ENCODE measurements at regions not wholly inside any gene's neighbourhood (a gene's known extent, or its start where the extent isn't known, plus 50 kb on each side); places are given as distances from the start of the nearest gene placed in this dataset.

DNA sequence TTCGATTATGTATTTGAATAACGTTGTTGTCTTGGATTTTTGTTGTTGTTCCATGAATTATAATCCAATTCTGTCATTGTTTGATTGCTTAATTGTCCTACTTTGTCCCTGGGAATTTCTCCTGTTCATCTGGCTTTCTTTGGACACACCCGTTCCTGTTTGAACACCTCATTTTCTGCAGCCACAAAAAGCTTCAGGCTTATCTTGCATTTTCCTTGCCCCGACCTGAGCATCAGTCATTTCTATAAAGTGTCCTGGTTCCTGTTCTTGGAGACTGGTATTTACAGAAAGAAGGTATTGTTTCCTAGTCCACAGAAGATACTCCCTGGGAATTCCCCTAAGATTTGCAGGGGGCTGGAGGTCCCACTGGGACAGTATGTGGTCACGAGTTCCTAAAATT lies 731.8 kb upstream of the ARGLU1 start:
- H3K4me1 ChIP-seq, result no peaks in the 10 kb centered on the region
- intact Hi-C loops (cut with DNase I), result no loop called here
- H3K36me3 ChIP-seq, result no peaks in the 10 kb centered on the region
- TF ChIP-seq POLR2A (IDR thresholded peaks at IDR 0.05), result no peak
- TF ChIP-seq, protein P1, sequence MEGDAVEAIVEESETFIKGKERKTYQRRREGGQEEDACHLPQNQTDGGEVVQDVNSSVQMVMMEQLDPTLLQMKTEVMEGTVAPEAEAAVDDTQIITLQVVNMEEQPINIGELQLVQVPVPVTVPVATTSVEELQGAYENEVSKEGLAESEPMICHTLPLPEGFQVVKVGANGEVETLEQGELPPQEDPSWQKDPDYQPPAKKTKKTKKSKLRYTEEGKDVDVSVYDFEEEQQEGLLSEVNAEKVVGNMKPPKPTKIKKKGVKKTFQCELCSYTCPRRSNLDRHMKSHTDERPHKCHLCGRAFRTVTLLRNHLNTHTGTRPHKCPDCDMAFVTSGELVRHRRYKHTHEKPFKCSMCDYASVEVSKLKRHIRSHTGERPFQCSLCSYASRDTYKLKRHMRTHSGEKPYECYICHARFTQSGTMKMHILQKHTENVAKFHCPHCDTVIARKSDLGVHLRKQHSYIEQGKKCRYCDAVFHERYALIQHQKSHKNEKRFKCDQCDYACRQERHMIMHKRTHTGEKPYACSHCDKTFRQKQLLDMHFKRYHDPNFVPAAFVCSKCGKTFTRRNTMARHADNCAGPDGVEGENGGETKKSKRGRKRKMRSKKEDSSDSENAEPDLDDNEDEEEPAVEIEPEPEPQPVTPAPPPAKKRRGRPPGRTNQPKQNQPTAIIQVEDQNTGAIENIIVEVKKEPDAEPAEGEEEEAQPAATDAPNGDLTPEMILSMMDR (IDR thresholded peaks at IDR 0.05), result no peak
- H3K27ac ChIP-seq, result no peak overlapping the region
- no peaks in the 10 kb centered on the region for H3K27me3 ChIP-seq
- ATAC-seq (no peak), DNase-seq (no peak)
- H3K4me3 ChIP-seq, result no peak overlapping the region
- peaks cover 0 to 7% (median 0%) of the 10 kb centered on the region in 12 donors for H3K9me3 ChIP-seq
- WGBS, 4 donors, result 43 to 57% (median 52%) methylated on average over 5 of the region's 5 CpGs

DNA sequence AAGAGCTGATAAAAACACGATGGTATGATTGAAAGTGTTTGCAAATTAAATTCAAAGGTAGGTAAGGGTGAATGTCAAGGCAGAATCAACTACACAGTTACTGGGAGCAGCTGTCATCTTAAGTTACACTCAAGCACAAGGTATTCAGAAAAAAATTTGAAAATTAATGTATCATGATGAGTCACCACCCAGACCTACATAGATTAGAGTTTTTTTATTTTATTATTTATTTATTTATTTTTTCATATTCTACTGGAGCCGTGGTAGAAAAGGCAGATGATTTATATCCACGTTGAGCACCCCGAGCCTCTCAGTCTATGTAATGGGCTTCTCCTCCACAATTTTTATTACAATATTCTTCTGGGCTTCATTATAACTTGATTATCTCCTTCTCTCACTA lies 728.9 kb upstream of the ARGLU1 start:
- intact Hi-C loops (cut with DNase I), result no loop called here
- DNase-seq (no peak), ATAC-seq (no peak)
- Histone ChIP-seq H3K4me1 (no peaks in the 10 kb centered on the region), H3K9me3 (peaks cover 0 to 7% (median 0%) of the 10 kb centered on the region in 12 donors), H3K36me3 (no peaks in the 10 kb centered on the region), H3K27ac (no peak overlapping the region), H3K27me3 (no peaks in the 10 kb centered on the region), H3K4me3 (no peak overlapping the region)
- TF ChIP-seq, protein P1 (IDR thresholded peaks at IDR 0.05), result no peak
- no peak for TF ChIP-seq POLR2A (IDR thresholded peaks at IDR 0.05)
- 77 to 87% (median 82%) methylated on average over 4 of the region's 4 CpGs for WGBS, 4 donors

DNA sequence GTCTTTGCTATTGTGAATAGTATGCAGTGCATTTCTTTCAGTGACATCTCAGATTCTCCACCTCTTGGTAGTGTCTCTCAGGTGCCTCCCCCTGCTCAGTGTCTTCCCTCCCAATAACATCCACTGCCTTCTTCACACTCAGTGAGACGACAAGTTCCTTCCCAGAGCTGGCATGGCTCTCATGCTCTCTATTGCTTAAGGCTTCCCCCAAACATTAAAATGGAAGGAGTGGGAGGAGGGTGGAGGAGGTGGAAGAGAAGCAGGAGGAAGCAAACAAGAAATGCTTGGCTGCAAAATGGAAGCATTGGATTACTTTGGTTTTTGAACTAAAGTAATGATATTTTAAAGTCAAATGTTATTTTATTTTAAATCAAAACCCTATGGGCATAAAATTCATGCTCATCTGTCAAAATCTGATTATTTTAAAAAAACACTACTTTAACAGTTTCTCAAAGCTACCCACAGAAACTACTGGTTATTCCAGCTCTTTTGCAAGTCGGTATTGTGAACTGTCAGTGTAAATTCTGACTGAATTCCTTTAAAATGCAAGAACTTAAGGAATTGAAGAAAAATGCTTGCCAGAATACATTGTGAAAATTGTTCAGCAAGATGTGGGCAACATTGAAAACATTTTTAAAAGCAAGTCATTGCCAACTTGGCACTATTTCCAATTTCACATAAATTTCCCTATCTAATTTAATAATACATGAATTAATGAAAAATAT lies 727.6 kb upstream of the ARGLU1 start:
- no peak for ATAC-seq
- Histone ChIP-seq H3K4me1 (no peaks in the 10 kb centered on the region), H3K4me3 (no peak overlapping the region), H3K27ac (no peak overlapping the region), H3K27me3 (no peaks in the 10 kb centered on the region), H3K36me3 (no peaks in the 10 kb centered on the region), H3K9me3 (peaks cover 0 to 7% (median 0%) of the 10 kb centered on the region in 12 donors)
- intact Hi-C loops (cut with DNase I), result no loop called here
- no peak for DNase-seq
- WGBS, 4 donors, result 86 to 91% (median 88%) methylated on average over 2 of the region's 2 CpGs
- TF ChIP-seq, protein P1 (IDR thresholded peaks at IDR 0.05), result no peak
- TF ChIP-seq POLR2A (IDR thresholded peaks at IDR 0.05), result no peak

DNA sequence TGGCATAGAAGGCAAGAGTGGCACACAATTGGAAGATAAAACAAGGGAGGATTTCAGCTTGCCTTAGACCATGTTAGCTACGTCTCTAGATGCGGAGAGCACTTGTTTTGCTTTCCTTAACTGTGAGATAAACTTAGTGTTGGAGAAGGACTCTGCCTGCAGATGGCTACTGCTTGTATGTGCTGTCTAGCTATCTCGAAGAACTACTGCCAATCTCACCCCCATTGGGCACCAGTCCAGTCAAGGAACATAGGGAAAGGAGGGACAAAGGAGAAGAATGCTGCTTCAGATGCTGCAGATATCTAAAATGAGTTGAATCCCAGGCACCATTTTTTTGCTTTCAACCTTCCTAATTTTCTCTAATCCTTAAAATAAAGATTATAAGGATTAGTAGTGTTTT lies 726.0 kb upstream of the ARGLU1 start:
- Histone ChIP-seq H3K9me3 (peaks cover 0 to 7% (median 0%) of the 10 kb centered on the region in 12 donors), H3K27me3 (no peaks in the 10 kb centered on the region), H3K36me3 (no peaks in the 10 kb centered on the region), H3K4me1 (no peaks in the 10 kb centered on the region), H3K4me3 (no peak overlapping the region), H3K27ac (no peak overlapping the region)
- ATAC-seq (no peak), DNase-seq (no peak)
- TF ChIP-seq, protein P1 (IDR thresholded peaks at IDR 0.05), result no peak
- TF ChIP-seq POLR2A (IDR thresholded peaks at IDR 0.05), result no peak
- WGBS, 4 donors, result 67 to 81% (median 74%) methylated on average over 3 of the region's 3 CpGs
- intact Hi-C loops (cut with DNase I), result no loop called here
